Muscle of leg (tissue), 3 donors: ENCODE measurements at regions not wholly inside any gene's neighbourhood (a gene's known extent, or its start where the extent isn't known, plus 50 kb on each side); places are given as distances from the start of the nearest gene placed in this dataset.
A peak's percentile ranks its signal among the peaks of the same experiment; 100 is the strongest.

Source experiments
- DNase-seq: peaks from one replicate; pipeline ENCODE4 v3.0.0; 2013
- H3K27ac ChIP-seq: one replicate; pipeline ENCODE4 v1.5.1; 2013; ENCODE audit warnings: mild to moderate bottlenecking, low read length, control low read depth
- H3K27me3 ChIP-seq: one replicate; pipeline ENCODE4 v1.6.1; 2013; ENCODE audit warnings: low read length; ENCODE audit not compliant: control insufficient read depth, insufficient read depth
- H3K36me3 ChIP-seq: one replicate; pipeline ENCODE4 v1.6.1; 2013; ENCODE audit warnings: low read length; ENCODE audit not compliant: control insufficient read depth, insufficient read depth
- H3K4me1 ChIP-seq: one replicate; pipeline ENCODE4 v1.6.1; 2013; ENCODE audit warnings: low read length; ENCODE audit not compliant: control insufficient read depth, insufficient read depth
- H3K4me3 ChIP-seq: one replicate; pipeline ENCODE4 v1.5.1; 2013; ENCODE audit warnings: low read length, control low read depth
- H3K9me3 ChIP-seq: replicated peaks from 2 replicates; pipeline ENCODE4 v1.6.1; 2013; ENCODE audit warnings: low read depth, low read length; ENCODE audit not compliant: control insufficient read depth
- WGBS: methylation state at CpG from one replicate; pipeline ENCODE4 v1.1.5; 2013; ENCODE audit warnings: missing lambda C conversion rate; ENCODE audit not compliant: insufficient coverage; 5-methylcytosine and 5-hydroxymethylcytosine counted together

GRCh38 chr1:79773385-79773784 lies 766.9 kb upstream of the ADGRL4 start:
- Histone ChIP-seq H3K4me3 (no peak overlapping the region), H3K9me3 (no peaks in the 10 kb centered on the region), H3K36me3 (no peaks in the 10 kb centered on the region), H3K27ac (no peak overlapping the region), H3K4me1 (no peaks in the 10 kb centered on the region), H3K27me3 (no peaks in the 10 kb centered on the region)
- DNase-seq: no peak
- no CpG with 5 or more reads among the region's 2 CpGs for WGBS

GRCh38 chr1:79762461-79762860 lies 755.9 kb upstream of the ADGRL4 start:
- no peaks in the 10 kb centered on the region for H3K36me3 ChIP-seq
- no peaks in the 10 kb centered on the region for H3K9me3 ChIP-seq
- DNase-seq: peak; percentile 65

GRCh38 chr1:79760531-79760930 lies 754.0 kb upstream of the ADGRL4 start:
- H3K9me3 ChIP-seq: no peaks in the 10 kb centered on the region
- no CpG with 5 or more reads among the region's 1 CpG for WGBS
- peak overlapping the region; percentile 49 for H3K27ac ChIP-seq
- no peaks in the 10 kb centered on the region for H3K27me3 ChIP-seq
- H3K4me1 ChIP-seq: no peaks in the 10 kb centered on the region
- peak; percentile 84 for DNase-seq
- no peak overlapping the region for H3K4me3 ChIP-seq
- H3K36me3 ChIP-seq: no peaks in the 10 kb centered on the region

More at GRCh38 chr1:79762461-79762860, 755.9 kb upstream of the ADGRL4 start:
- Histone ChIP-seq H3K27me3 (no peaks in the 10 kb centered on the region), H3K4me1 (no peaks in the 10 kb centered on the region), H3K4me3 (no peak overlapping the region), H3K27ac (no peak overlapping the region)

DNA sequence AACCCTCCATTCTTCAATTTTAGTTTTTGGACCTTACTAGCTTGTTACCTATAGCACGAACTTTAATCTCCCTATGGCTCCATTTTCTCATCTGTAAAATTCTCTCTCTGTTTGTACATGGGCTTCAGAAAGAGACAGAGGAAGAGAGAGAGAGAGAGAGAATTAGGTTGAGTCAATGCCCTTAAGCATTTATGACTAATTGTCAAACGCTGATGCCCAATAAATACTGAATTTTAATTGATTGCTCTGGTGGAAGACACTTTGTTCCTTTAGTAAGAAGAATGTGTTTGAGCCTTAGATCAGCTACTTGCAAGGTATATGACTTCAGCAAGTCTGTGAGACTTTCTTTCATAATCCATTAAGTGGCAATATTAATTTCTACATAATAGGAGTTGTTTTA lies 743.1 kb upstream of the ADGRL4 start:
- Histone ChIP-seq H3K36me3 (no peaks in the 10 kb centered on the region), H3K27ac (no peak overlapping the region), H3K4me1 (no peaks in the 10 kb centered on the region), H3K9me3 (no peaks in the 10 kb centered on the region), H3K27me3 (no peaks in the 10 kb centered on the region), H3K4me3 (no peak overlapping the region)
- DNase-seq: no peak
- WGBS: no CpG with 5 or more reads among the region's 2 CpGs

DNA sequence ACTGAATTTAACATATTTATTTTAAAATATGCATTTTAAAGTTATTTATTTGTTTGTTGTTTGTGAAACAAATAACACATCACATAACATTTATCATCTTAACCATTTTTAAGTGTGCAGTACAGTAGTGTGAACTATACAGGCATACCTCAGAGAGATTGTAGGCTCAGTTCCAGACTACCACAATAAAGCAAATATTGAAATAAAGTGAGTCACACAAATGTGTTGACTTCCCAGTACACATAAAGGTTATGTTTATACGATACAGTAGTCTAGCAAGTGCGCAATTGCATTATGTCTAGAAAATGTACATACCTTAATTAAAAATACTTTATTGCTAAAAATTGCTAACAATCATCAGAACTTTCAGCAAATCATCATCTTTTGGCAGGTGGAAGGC lies 739.4 kb upstream of the ADGRL4 start:
- no peaks in the 10 kb centered on the region for H3K36me3 ChIP-seq

GRCh38 chr1:79744746-79745145 lies 738.2 kb upstream of the ADGRL4 start:
- H3K9me3 ChIP-seq: no peaks in the 10 kb centered on the region
- no peak for DNase-seq
- no peak overlapping the region for H3K27ac ChIP-seq
- H3K36me3 ChIP-seq: no peaks in the 10 kb centered on the region
- no peaks in the 10 kb centered on the region for H3K27me3 ChIP-seq
- WGBS: no CpG with 5 or more reads among the region's 1 CpG
- H3K4me1 ChIP-seq: no peaks in the 10 kb centered on the region
- no peak overlapping the region for H3K4me3 ChIP-seq

More for the DNA sequence above, 739.4 kb upstream of the ADGRL4 start:
- no peak for DNase-seq
- Histone ChIP-seq H3K27ac (no peak overlapping the region), H3K27me3 (no peaks in the 10 kb centered on the region), H3K4me3 (no peak overlapping the region), H3K4me1 (no peaks in the 10 kb centered on the region), H3K9me3 (no peaks in the 10 kb centered on the region)
- WGBS: no CpG with 5 or more reads among the region's 2 CpGs

DNA sequence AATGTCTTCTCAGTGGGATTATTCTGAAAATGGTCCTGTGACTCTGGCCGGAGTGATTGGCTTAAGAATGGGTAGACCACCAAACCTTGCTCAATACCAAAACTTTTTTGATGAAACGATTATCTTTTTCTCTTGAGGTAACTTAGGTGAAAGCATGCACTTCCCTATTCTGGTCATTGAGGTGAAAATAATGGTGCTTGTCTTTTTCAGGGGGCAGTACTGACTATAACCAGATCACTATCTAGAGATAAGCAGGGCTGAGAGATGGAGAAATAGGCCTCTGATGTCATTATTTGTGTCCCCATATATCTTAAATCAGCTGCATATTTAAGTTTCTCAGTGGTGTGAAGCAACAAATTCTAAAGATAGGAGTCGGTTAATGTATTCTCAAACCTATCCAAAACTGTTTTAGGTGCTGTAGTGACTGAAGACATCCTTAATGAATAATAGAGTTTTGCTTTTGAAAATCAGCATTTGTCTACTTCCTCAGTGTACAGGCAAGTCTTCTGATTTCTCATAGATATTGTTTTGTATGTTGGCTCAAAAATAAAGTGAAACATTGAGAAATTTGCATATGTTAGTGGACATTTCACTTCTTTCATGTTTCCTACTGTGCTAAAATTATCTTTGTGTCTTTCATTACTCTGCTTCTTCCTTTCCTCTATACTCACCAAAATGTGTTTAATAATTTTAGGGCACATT lies 735.3 kb upstream of the ADGRL4 start:
- Histone ChIP-seq H3K27ac (no peak overlapping the region), H3K9me3 (no peaks in the 10 kb centered on the region), H3K4me1 (no peaks in the 10 kb centered on the region), H3K27me3 (no peaks in the 10 kb centered on the region), H3K4me3 (no peak overlapping the region), H3K36me3 (no peaks in the 10 kb centered on the region)
- WGBS: no CpG with 5 or more reads among the region's 3 CpGs
- no peak for DNase-seq

DNA sequence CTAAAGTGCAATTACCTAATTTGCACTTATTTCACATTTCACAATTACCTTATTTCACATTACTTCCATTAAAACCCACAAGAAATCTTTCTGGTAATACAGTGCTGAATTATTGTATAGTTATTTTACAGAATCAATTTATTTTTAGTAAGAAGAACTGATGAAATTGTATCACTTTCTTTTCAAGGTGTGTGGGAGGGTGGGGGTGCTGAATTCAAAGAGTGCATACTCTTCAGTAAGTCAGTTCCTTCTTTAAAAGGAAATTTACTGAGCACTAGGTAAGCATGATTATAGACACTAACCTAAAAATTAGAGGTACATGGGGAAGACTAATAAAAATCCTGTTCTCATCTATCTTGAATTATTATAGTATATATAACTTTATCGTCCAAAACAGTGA lies 731.6 kb upstream of the ADGRL4 start:
- Histone ChIP-seq H3K27ac (no peak overlapping the region), H3K9me3 (no peaks in the 10 kb centered on the region), H3K36me3 (no peaks in the 10 kb centered on the region), H3K27me3 (no peaks in the 10 kb centered on the region), H3K4me1 (no peaks in the 10 kb centered on the region), H3K4me3 (no peak overlapping the region)
- no peak for DNase-seq
- no CpG with 5 or more reads among the region's 1 CpG for WGBS

- no peaks in the 10 kb centered on the region for H3K36me3 ChIP-seq
- no peaks in the 10 kb centered on the region for H3K27me3 ChIP-seq
- no peak overlapping the region for H3K27ac ChIP-seq
- H3K9me3 ChIP-seq: no peaks in the 10 kb centered on the region
- no peak overlapping the region for H3K4me3 ChIP-seq
- no CpG with 5 or more reads among the region's 1 CpG for WGBS
- DNase-seq: no peak
- H3K4me1 ChIP-seq: no peaks in the 10 kb centered on the region
Observed at GRCh38 chr1:79737193-79737592, 730.7 kb upstream of the ADGRL4 start.

GRCh38 chr1:79732950-79733349 lies 726.4 kb upstream of the ADGRL4 start:
- DNase-seq: no peak
- H3K27me3 ChIP-seq: no peaks in the 10 kb centered on the region

GRCh38 chr1:79726911-79727310 lies 720.4 kb upstream of the ADGRL4 start:
- peak; percentile 44 for DNase-seq

More at GRCh38 chr1:79732950-79733349, 726.4 kb upstream of the ADGRL4 start:
- Histone ChIP-seq H3K27ac (no peak overlapping the region), H3K9me3 (no peaks in the 10 kb centered on the region), H3K4me3 (no peak overlapping the region), H3K36me3 (no peaks in the 10 kb centered on the region), H3K4me1 (no peaks in the 10 kb centered on the region)

More at GRCh38 chr1:79726911-79727310, 720.4 kb upstream of the ADGRL4 start:
- Histone ChIP-seq H3K9me3 (no peaks in the 10 kb centered on the region), H3K4me3 (no peak overlapping the region), H3K4me1 (peaks cover 3% of the 10 kb centered on the region), H3K27ac (no peak overlapping the region), H3K36me3 (no peaks in the 10 kb centered on the region), H3K27me3 (no peaks in the 10 kb centered on the region)
- WGBS: no CpG with 5 or more reads among the region's 2 CpGs
